Activated CD8-positive, alpha-beta memory T cell treated with anti-CD3 and anti-CD28 coated beads, Interleukin-2, amount 10 ng/mL, durations not matched to agents 7 days and 5 days (primary cell): ENCODE measurements at regions not wholly inside any gene's neighbourhood (a gene's known extent, or its start where the extent isn't known, plus 50 kb on each side); places are given as distances from the start of the nearest gene placed in this dataset.

Experiments used
- ATAC-seq: fragments of 150-1000 bp; cut with Tn5 transposase; one replicate; pipeline ENCODE4 v1.10.0; 2021; ENCODE audit warnings: moderate library complexity
- CTCF ChIA-PET: fragments of 350-600 bp; sonication (Branson Sonifier 250); formaldehyde crosslinking; loops from one replicate; lab custom pipeline; 2021; ENCODE audit warnings: antibody characterized with exemption; lab: Charles Lee
- DNase-seq: peaks from one replicate; pipeline ENCODE4 v3.0.0-alpha.2; 2020
- H3K27ac Mint-ChIP-seq: one replicate; pipeline ENCODE4 v1.8.0; 2021; ENCODE audit warnings: mild to moderate bottlenecking, mixed read lengths
- H3K27me3 Mint-ChIP-seq: one replicate; pipeline ENCODE4 v1.8.0; 2021; ENCODE audit warnings: mixed read lengths
- H3K36me3 Mint-ChIP-seq: one replicate; pipeline ENCODE4 v1.8.0; 2021; ENCODE audit warnings: mild to moderate bottlenecking, mixed read lengths
- H3K4me1 Mint-ChIP-seq: one replicate; pipeline ENCODE4 v1.8.0; 2021; ENCODE audit warnings: mixed read lengths
- H3K4me3 Mint-ChIP-seq: one replicate; pipeline ENCODE4 v1.8.0; 2021; ENCODE audit warnings: mild to moderate bottlenecking, moderate library complexity, mixed read lengths
- H3K9me3 Mint-ChIP-seq: one replicate; pipeline ENCODE4 v1.8.0; 2022; ENCODE audit warnings: low read depth, mixed read lengths

DNA sequence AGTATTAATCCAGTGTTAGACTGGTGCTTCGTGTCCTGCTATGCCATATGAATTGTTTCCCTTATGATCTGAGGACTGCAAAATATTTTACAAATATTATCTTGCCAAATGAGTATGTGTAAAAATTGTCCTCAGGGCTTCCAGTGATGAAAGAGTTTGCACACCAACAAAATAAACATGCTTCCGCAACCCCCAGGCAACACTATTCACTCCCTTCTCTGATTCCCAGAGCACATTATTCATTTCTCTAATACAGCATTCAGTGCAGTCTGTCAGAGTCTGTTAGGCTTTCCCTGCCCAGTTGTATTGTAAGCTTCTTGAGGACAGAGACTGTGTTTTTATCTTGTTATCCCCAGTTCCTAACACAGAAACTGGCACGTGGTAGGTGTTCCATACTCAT is 409.9 kb upstream of the C1orf87 start:
- H3K36me3 Mint-ChIP-seq, result no peaks in the 10 kb centered on the region
- no peaks in the 10 kb centered on the region for H3K4me1 Mint-ChIP-seq
- DNase-seq (no peak), ATAC-seq (no peak)
- no peak overlapping the region for H3K4me3 Mint-ChIP-seq
- peaks cover 5% of the 10 kb centered on the region for H3K9me3 Mint-ChIP-seq
- no peaks in the 10 kb centered on the region for H3K27me3 Mint-ChIP-seq
- CTCF ChIA-PET, result no interaction called here
- H3K27ac Mint-ChIP-seq, result no peak overlapping the region

- H3K36me3 Mint-ChIP-seq, result no peaks in the 10 kb centered on the region
- H3K9me3 Mint-ChIP-seq, result peaks cover 2% of the 10 kb centered on the region
- no peak overlapping the region for H3K27ac Mint-ChIP-seq
- CTCF ChIA-PET, result no interaction called here
- ATAC-seq (no peak), DNase-seq (no peak)
- no peaks in the 10 kb centered on the region for H3K4me1 Mint-ChIP-seq
- H3K4me3 Mint-ChIP-seq, result no peak overlapping the region
- no peaks in the 10 kb centered on the region for H3K27me3 Mint-ChIP-seq
Measured at GRCh38 chr1:60470246-60470645, 396.7 kb upstream of the C1orf87 start.

- Mint-ChIP-seq H3K27me3 (no peaks in the 10 kb centered on the region), H3K9me3 (peaks cover 2% of the 10 kb centered on the region), H3K36me3 (no peaks in the 10 kb centered on the region), H3K4me3 (no peak overlapping the region), H3K27ac (no peak overlapping the region), H3K4me1 (no peaks in the 10 kb centered on the region)
- DNase-seq, result no peak
- CTCF ChIA-PET, result no interaction called here
- ATAC-seq, result no peak
Measured at GRCh38 chr1:60463786-60464185, 390.2 kb upstream of the C1orf87 start.

DNA sequence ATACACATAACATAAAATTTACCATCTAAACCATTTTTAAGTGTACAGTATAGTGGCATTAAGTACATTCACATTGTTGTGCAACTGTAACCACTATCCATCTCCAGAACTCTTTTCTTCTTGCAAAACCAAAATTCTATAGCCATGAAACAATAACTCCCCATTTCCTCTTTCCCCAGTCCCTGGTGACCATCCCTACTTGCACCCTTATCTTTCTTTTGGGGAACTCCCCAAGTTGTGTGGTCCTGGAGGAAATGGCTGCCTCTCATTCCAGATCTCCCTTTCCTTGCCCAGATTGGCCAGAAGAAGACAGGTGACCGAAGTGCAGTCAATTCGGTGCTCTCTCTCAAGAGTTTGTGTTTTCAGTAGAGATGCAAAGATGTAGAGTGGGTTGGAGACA is 389.6 kb upstream of the C1orf87 start:
- CTCF ChIA-PET, result no interaction called here
- DNase-seq (no peak), ATAC-seq (no peak)
- peaks cover 2% of the 10 kb centered on the region for H3K9me3 Mint-ChIP-seq
- no peaks in the 10 kb centered on the region for H3K4me1 Mint-ChIP-seq
- H3K4me3 Mint-ChIP-seq, result no peak overlapping the region
- no peaks in the 10 kb centered on the region for H3K36me3 Mint-ChIP-seq
- no peak overlapping the region for H3K27ac Mint-ChIP-seq
- H3K27me3 Mint-ChIP-seq, result no peaks in the 10 kb centered on the region

DNA sequence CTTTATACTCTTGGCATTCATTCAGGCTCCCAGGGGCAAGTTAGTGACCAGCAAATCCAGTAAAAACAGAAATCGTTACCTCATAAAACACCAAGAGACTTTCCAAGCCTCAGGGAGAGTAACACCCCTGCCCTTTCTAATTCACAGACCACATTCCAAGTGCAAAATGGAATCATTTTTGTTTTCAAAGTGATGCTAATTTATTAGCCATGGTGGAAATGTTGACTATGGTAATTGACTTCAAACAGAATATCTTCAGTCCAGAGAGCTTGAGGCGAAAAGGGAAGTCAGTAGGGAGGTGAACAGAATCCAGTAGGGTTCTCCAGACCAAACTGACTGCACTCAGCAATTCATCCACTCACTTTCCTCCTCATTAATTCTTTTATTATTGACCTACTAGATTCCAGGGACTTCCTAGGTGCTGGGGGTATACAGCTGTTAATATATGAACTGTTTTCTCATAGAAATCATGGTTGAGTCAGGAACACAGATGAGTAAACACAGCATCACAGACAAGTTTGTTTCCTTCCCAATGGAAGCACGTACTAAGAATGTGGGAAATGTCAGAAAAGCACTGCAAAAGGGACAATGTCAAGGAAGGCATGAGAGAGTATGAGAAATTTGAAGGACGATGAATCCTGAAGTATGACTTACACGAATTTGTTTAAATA is 388.5 kb upstream of the C1orf87 start:
- Mint-ChIP-seq H3K4me1 (no peaks in the 10 kb centered on the region), H3K4me3 (no peak overlapping the region), H3K36me3 (no peaks in the 10 kb centered on the region), H3K27ac (no peak overlapping the region), H3K27me3 (no peaks in the 10 kb centered on the region), H3K9me3 (peaks cover 2% of the 10 kb centered on the region)
- no peak for ATAC-seq
- no peak for DNase-seq
- CTCF ChIA-PET, result no interaction called here

GRCh38 chr1:60458111-60458510 is 384.5 kb upstream of the C1orf87 start:
- Mint-ChIP-seq H3K9me3 (peaks cover 3% of the 10 kb centered on the region), H3K36me3 (no peaks in the 10 kb centered on the region), H3K4me3 (no peak overlapping the region), H3K4me1 (no peaks in the 10 kb centered on the region), H3K27me3 (no peaks in the 10 kb centered on the region), H3K27ac (no peak overlapping the region)
- CTCF ChIA-PET, result no interaction called here
- no peak for ATAC-seq
- DNase-seq, result no peak

- no peak overlapping the region for H3K27ac Mint-ChIP-seq
- H3K9me3 Mint-ChIP-seq, result no peaks in the 10 kb centered on the region
- H3K27me3 Mint-ChIP-seq, result no peaks in the 10 kb centered on the region
- CTCF ChIA-PET, result no interaction called here
- H3K4me1 Mint-ChIP-seq, result no peaks in the 10 kb centered on the region
- no peak overlapping the region for H3K4me3 Mint-ChIP-seq
- no peak for ATAC-seq
- no peaks in the 10 kb centered on the region for H3K36me3 Mint-ChIP-seq
- no peak for DNase-seq
Measured at GRCh38 chr1:60449876-60450275, 376.3 kb upstream of the C1orf87 start.

DNA sequence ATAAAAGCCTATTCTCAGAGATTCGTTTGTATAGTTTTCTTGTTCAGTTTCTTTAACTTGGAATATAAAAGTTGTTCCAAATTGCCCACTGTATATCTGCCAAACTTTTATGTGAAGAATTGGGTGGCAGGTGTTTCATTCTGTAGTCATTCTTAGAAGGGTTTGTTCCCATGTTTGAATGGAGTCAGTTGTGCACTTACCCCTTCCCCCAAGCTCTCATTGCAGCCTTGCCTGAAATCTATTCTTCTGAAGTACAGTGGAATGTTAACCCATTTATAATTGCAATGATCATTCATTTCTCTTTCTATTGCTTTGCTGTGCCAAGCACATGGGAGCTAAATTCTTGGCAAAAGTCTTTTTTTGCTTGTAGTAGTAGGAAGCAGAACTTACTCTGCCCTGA is 375.3 kb upstream of the C1orf87 start:
- CTCF ChIA-PET, result no interaction called here
- no peak for ATAC-seq

GRCh38 chr1:60444680-60445079 is 371.1 kb upstream of the C1orf87 start:
- no peak for ATAC-seq
- H3K36me3 Mint-ChIP-seq, result no peaks in the 10 kb centered on the region
- peaks cover 2% of the 10 kb centered on the region for H3K9me3 Mint-ChIP-seq
- no peaks in the 10 kb centered on the region for H3K4me1 Mint-ChIP-seq
- CTCF ChIA-PET, result no interaction called here
- H3K4me3 Mint-ChIP-seq, result no peak overlapping the region
- no peak for DNase-seq
- H3K27me3 Mint-ChIP-seq, result no peaks in the 10 kb centered on the region
- H3K27ac Mint-ChIP-seq, result no peak overlapping the region

More for the DNA sequence above, 375.3 kb upstream of the C1orf87 start:
- H3K4me1 Mint-ChIP-seq, result no peaks in the 10 kb centered on the region
- no peak overlapping the region for H3K4me3 Mint-ChIP-seq
- H3K27me3 Mint-ChIP-seq, result no peaks in the 10 kb centered on the region
- no peak for DNase-seq
- no peaks in the 10 kb centered on the region for H3K9me3 Mint-ChIP-seq
- H3K36me3 Mint-ChIP-seq, result no peaks in the 10 kb centered on the region
- no peak overlapping the region for H3K27ac Mint-ChIP-seq

GRCh38 chr1:60436186-60436585 is 362.6 kb upstream of the C1orf87 start:
- CTCF ChIA-PET, result no interaction called here
- H3K27ac Mint-ChIP-seq, result no peak overlapping the region
- peaks cover 6% of the 10 kb centered on the region for H3K9me3 Mint-ChIP-seq
- H3K36me3 Mint-ChIP-seq, result no peaks in the 10 kb centered on the region
- H3K27me3 Mint-ChIP-seq, result no peaks in the 10 kb centered on the region
- H3K4me3 Mint-ChIP-seq, result no peak overlapping the region
- ATAC-seq (no peak), DNase-seq (no peak)
- H3K4me1 Mint-ChIP-seq, result no peaks in the 10 kb centered on the region

- Mint-ChIP-seq H3K27ac (no peak overlapping the region), H3K4me1 (no peaks in the 10 kb centered on the region), H3K4me3 (no peak overlapping the region), H3K9me3 (peaks cover 4% of the 10 kb centered on the region), H3K27me3 (no peaks in the 10 kb centered on the region), H3K36me3 (no peaks in the 10 kb centered on the region)
- DNase-seq (no peak), ATAC-seq (no peak)
- CTCF ChIA-PET, result no interaction called here
Measured at GRCh38 chr1:60431593-60431992, 358.0 kb upstream of the C1orf87 start.

DNA sequence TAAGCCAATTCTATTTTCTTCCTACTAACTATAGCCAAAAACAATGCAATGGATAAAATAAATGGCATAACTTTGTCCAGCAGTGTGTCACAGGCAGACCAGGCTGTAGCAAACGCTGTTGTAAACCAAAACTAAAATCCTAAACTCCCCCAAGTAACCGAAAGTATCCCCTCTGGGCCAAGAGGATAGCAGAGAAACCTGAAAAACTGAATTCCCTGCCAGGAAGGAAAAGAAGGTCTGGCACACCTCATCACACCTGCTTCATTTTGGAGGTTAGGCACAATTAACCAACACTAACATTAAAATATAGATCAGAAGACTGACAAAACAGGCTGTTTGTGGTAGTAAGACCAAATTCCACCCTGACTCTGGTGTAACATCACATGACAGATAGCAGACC is 356.8 kb upstream of the C1orf87 start:
- Mint-ChIP-seq H3K27ac (no peak overlapping the region), H3K27me3 (no peaks in the 10 kb centered on the region), H3K4me1 (no peaks in the 10 kb centered on the region), H3K9me3 (no peaks in the 10 kb centered on the region), H3K4me3 (no peak overlapping the region), H3K36me3 (no peaks in the 10 kb centered on the region)
- DNase-seq, result no peak
- CTCF ChIA-PET, result no interaction called here
- ATAC-seq, result no peak

GRCh38 chr1:60428127-60428526 is 354.6 kb upstream of the C1orf87 start:
- Mint-ChIP-seq H3K36me3 (no peaks in the 10 kb centered on the region), H3K4me3 (no peak overlapping the region), H3K4me1 (no peaks in the 10 kb centered on the region), H3K9me3 (no peaks in the 10 kb centered on the region), H3K27me3 (no peaks in the 10 kb centered on the region), H3K27ac (no peak overlapping the region)
- no peak for DNase-seq
- CTCF ChIA-PET, result no interaction called here
- ATAC-seq, result no peak

DNA sequence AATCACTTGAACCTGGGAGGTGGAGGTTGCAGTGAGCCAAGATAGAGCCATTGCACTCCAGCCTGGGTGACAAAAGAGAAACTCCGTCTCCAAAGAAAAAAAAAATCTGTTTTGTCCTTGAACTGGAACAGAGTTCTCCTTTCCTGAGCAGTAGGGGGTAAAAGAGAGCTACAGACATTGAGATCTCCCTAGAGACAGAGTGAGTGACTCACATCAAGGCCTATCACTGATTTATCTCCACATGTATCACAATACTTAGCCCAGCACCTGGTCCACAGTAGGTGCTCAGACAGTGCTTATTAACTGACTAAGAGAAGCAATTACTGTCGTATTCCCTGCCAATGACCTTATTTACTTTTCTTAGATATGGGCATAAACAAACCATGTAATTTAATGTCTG is 354.1 kb upstream of the C1orf87 start:
- no peak overlapping the region for H3K27ac Mint-ChIP-seq
- H3K36me3 Mint-ChIP-seq, result no peaks in the 10 kb centered on the region
- no peak overlapping the region for H3K4me3 Mint-ChIP-seq
- no peaks in the 10 kb centered on the region for H3K4me1 Mint-ChIP-seq
- no peak for DNase-seq
- no peaks in the 10 kb centered on the region for H3K9me3 Mint-ChIP-seq
- H3K27me3 Mint-ChIP-seq, result no peaks in the 10 kb centered on the region
- CTCF ChIA-PET, result no interaction called here
- ATAC-seq, result no peak

GRCh38 chr1:60427194-60427593 is 353.6 kb upstream of the C1orf87 start:
- no peaks in the 10 kb centered on the region for H3K27me3 Mint-ChIP-seq
- no peak for ATAC-seq
- no peak overlapping the region for H3K27ac Mint-ChIP-seq
- no peaks in the 10 kb centered on the region for H3K9me3 Mint-ChIP-seq
- no peak for DNase-seq
- no peaks in the 10 kb centered on the region for H3K4me1 Mint-ChIP-seq
- H3K36me3 Mint-ChIP-seq, result no peaks in the 10 kb centered on the region
- CTCF ChIA-PET, result no interaction called here
- no peak overlapping the region for H3K4me3 Mint-ChIP-seq
